Endothelial cell of umbilical vein (primary cell): ENCODE measurements at regions not wholly inside any gene's neighbourhood (a gene's known extent, or its start where the extent isn't known, plus 50 kb on each side); places are given as distances from the start of the nearest gene placed in this dataset.
"Not testable (repeated sequence)": the region's sequence is repeated elsewhere in the genome, so short reads cannot be mapped to it uniquely, and the experiment has no call there.

Source experiments
- EZH2 ChIP-seq: IDR thresholded peaks from 2 replicates; pipeline ENCODE4 v1.6.1; 2012; ENCODE audit warnings: borderline replicate concordance, low read depth, mild to moderate bottlenecking, moderate library complexity, low read length, inconsistent platforms; ENCODE audit not compliant: severe bottlenecking
- JUN ChIP-seq: IDR thresholded peaks from 2 replicates; pipeline ENCODE4 v1.6.1; 2011; ENCODE audit warnings: borderline replicate concordance, low read depth; ENCODE audit not compliant: insufficient read length, insufficient read depth
- POLR2A ChIP-seq: IDR thresholded peaks from 2 replicates; pipeline ENCODE4 v1.6.1; 2012; ENCODE audit warnings: low read depth, mild to moderate bottlenecking, control low read depth, low read length
- POLR2AphosphoS5 ChIP-seq: IDR thresholded peaks from 2 replicates; pipeline ENCODE4 v1.6.1; 2012; ENCODE audit warnings: low read depth, mild to moderate bottlenecking, control low read depth, low read length, moderate library complexity; ENCODE audit not compliant: insufficient read depth
- TF ChIP-seq, protein P1 (sequence below), 2 donors: IDR thresholded peaks; 1 replicate in 1 of 2; 2 replicates in 1 of 2; pipeline ENCODE4 v1.5.1; 2011; ENCODE audit warnings: low read length in 2 of 2, mild to moderate bottlenecking in 2 of 2, moderate library complexity in 2 of 2, control low read depth in 1 of 2, inconsistent platforms in 1 of 2, low read depth in 1 of 2; ENCODE audit not compliant: insufficient read depth in 1 of 2; ENCODE audit errors: extremely low read depth in 1 of 2
- TF ChIP-seq, protein P2 (sequence below): IDR thresholded peaks from 2 replicates; pipeline ENCODE4 v1.6.1; 2011; ENCODE audit not compliant: insufficient read depth, insufficient read length

DNA sequence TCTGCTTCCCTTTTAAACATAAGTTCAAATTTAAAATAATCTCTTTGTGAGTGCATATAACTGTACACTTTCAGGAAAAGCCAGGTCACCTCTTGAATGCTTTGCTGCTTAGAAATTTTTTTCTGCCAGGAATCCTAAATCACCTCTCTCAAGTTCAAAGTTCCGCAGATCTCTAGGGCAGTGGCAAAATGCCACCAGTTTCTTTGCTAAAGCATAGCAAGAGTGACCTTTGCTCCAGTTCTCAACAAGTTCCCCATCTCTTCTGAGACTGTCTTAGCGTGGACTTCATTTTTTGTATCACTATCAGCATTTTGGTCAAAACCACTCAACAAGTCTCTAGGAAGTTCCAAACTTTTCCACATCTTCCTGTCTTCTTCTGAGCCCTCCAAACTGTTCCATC, 249.7 kb upstream of the COPS8 start:
- TF ChIP-seq POLR2AphosphoS5, POLR2A, JUN, EZH2: not testable (repeated sequence)
- TF ChIP-seq, protein P1, sequence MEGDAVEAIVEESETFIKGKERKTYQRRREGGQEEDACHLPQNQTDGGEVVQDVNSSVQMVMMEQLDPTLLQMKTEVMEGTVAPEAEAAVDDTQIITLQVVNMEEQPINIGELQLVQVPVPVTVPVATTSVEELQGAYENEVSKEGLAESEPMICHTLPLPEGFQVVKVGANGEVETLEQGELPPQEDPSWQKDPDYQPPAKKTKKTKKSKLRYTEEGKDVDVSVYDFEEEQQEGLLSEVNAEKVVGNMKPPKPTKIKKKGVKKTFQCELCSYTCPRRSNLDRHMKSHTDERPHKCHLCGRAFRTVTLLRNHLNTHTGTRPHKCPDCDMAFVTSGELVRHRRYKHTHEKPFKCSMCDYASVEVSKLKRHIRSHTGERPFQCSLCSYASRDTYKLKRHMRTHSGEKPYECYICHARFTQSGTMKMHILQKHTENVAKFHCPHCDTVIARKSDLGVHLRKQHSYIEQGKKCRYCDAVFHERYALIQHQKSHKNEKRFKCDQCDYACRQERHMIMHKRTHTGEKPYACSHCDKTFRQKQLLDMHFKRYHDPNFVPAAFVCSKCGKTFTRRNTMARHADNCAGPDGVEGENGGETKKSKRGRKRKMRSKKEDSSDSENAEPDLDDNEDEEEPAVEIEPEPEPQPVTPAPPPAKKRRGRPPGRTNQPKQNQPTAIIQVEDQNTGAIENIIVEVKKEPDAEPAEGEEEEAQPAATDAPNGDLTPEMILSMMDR (IDR thresholded peaks at IDR 0.05; ENCODE audit: extremely low read depth in 1 of 2, insufficient read depth in 1 of 2, low read depth in 1 of 2, low read length in 2 of 2), result not testable (repeated sequence)
- TF ChIP-seq, protein P2, sequence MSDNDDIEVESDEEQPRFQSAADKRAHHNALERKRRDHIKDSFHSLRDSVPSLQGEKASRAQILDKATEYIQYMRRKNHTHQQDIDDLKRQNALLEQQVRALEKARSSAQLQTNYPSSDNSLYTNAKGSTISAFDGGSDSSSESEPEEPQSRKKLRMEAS, result not testable (repeated sequence)
